Smooth muscle cell (in vitro differentiated cells): ENCODE measurements at regions not wholly inside any gene's neighbourhood (a gene's known extent, or its start where the extent isn't known, plus 50 kb on each side); places are given as distances from the start of the nearest gene placed in this dataset.

Experiments used
- DNase-seq: peaks from one replicate; lab custom pipeline; 2025; ENCODE audit not compliant: unreplicated experiment; lab: John Stamatoyannopoulos, UW
- H2AFZ ChIP-seq: fragments of 200-600 bp; sonication (generic); 2 replicates; pipeline ENCODE4 v1.6.0; 2016; ENCODE audit warnings: antibody characterized with exemption, low read depth, mild to moderate bottlenecking
- H3F3A ChIP-seq: fragments of 200-600 bp; sonication (generic); 2 replicates; pipeline ENCODE4 v1.6.0; 2017; ENCODE audit warnings: antibody characterized with exemption, low read depth
- H3K27ac ChIP-seq: fragments of 200-600 bp; sonication (generic); 2 replicates; pipeline ENCODE4 v1.5.1; 2016; ENCODE audit warnings: low read depth, mild to moderate bottlenecking
- H3K27me3 ChIP-seq: fragments of 200-600 bp; sonication (generic); 2 replicates; pipeline ENCODE4 v1.6.1; 2016; ENCODE audit warnings: low read depth, mild to moderate bottlenecking
- H3K36me3 ChIP-seq: fragments of 200-600 bp; sonication (generic); 2 replicates; pipeline ENCODE4 v1.5.1; 2016; ENCODE audit warnings: low read depth
- H3K4me1 ChIP-seq: fragments of 200-600 bp; sonication (generic); 2 replicates; pipeline ENCODE4 v1.5.1; 2016; ENCODE audit warnings: low read depth
- H3K4me2 ChIP-seq: fragments of 200-600 bp; sonication (generic); 2 replicates; pipeline ENCODE4 v1.6.0; 2016; ENCODE audit warnings: mild to moderate bottlenecking
- H3K4me3 ChIP-seq: fragments of 200-600 bp; sonication (generic); 2 replicates; pipeline ENCODE4 v1.5.1; 2016; ENCODE audit warnings: mild to moderate bottlenecking
- H3K79me2 ChIP-seq: fragments of 200-600 bp; sonication (generic); 2 replicates; pipeline ENCODE4 v1.6.0; 2016; ENCODE audit warnings: low read depth, mild to moderate bottlenecking
- H3K9ac ChIP-seq: fragments of 200-600 bp; sonication (generic); 2 replicates; pipeline ENCODE4 v1.6.0; 2016; ENCODE audit warnings: low read depth
- H3K9me3 ChIP-seq: fragments of 200-600 bp; sonication (generic); replicated peaks from 2 replicates; pipeline ENCODE4 v1.5.1; 2016; ENCODE audit warnings: low read depth
- H4K20me1 ChIP-seq: fragments of 200-600 bp; sonication (generic); 2 replicates; pipeline ENCODE4 v1.6.0; 2016; ENCODE audit warnings: low read depth
- CTCF ChIP-seq: fragments of 200-600 bp; sonication (generic); IDR thresholded peaks from 2 replicates; pipeline ENCODE4 v1.5.1; 2017; ENCODE audit warnings: borderline replicate concordance, mild to moderate bottlenecking, antibody characterized with exemption; ENCODE audit not compliant: insufficient read depth, poor library complexity, severe bottlenecking
- WGBS: methylation state at CpG from one replicate; pipeline ENCODE4 v1.1.7; 2016; ENCODE audit warnings: low lambda C conversion rate; 5-methylcytosine and 5-hydroxymethylcytosine counted together

DNA sequence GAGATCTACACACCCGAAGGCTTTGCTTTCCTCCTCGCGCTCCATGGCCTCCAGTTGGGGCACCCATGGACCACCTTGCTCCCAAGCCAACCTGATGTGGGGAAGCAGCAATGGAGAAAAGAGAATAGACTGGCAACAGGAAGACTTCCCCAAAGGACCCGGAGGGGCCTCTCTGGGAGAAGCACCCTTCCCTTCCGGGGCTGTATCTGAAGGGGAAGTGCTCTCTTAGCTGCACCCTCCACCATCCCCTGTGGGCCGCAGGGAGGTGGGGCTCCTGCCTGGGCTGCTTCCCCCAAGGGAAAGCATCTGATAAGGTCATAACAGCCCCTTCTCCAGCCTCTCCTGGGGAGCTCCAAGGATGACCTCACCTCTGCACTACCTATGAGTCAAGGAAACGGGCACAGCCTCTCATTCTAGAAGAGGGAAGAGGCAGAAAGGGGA is 100.2 kb downstream of the RIPK4 start:
- no peaks in the 10 kb centered on the region for H3K9me3 ChIP-seq
- 93% methylated on average over 7 of the region's 7 CpGs for WGBS
- TF ChIP-seq CTCF: no peak
- H3K27me3 ChIP-seq: no peaks in the 10 kb centered on the region
- H4K20me1 ChIP-seq: no peaks in the 10 kb centered on the region
- no peak for DNase-seq
- no peak overlapping the region for H3K9ac ChIP-seq
- no peaks in the 10 kb centered on the region for H3K79me2 ChIP-seq
- no peak overlapping the region for H3K4me2 ChIP-seq
- H3F3A ChIP-seq: no peaks in the 10 kb centered on the region
- H3K36me3 ChIP-seq: no peaks in the 10 kb centered on the region
- H3K4me3 ChIP-seq: no peak overlapping the region
- H2AFZ ChIP-seq: no peak overlapping the region
- H3K27ac ChIP-seq: no peak overlapping the region
- peaks cover 12% of the 10 kb centered on the region for H3K4me1 ChIP-seq

- Histone ChIP-seq H3K9ac (no peak overlapping the region), H3K4me2 (no peak overlapping the region), H3K27ac (no peak overlapping the region), H3K9me3 (no peaks in the 10 kb centered on the region), H3K27me3 (no peaks in the 10 kb centered on the region), H3F3A (no peaks in the 10 kb centered on the region), H2AFZ (no peak overlapping the region), H3K4me1 (peaks cover 12% of the 10 kb centered on the region), H4K20me1 (no peaks in the 10 kb centered on the region), H3K36me3 (no peaks in the 10 kb centered on the region), H3K4me3 (no peak overlapping the region), H3K79me2 (no peaks in the 10 kb centered on the region)
- 92% methylated on average over 14 of the region's 16 CpGs for WGBS
- no peak for DNase-seq
- no peak for TF ChIP-seq CTCF
Observed at GRCh38 chr21:41665766-41666595, 100.9 kb downstream of the RIPK4 start.

DNA sequence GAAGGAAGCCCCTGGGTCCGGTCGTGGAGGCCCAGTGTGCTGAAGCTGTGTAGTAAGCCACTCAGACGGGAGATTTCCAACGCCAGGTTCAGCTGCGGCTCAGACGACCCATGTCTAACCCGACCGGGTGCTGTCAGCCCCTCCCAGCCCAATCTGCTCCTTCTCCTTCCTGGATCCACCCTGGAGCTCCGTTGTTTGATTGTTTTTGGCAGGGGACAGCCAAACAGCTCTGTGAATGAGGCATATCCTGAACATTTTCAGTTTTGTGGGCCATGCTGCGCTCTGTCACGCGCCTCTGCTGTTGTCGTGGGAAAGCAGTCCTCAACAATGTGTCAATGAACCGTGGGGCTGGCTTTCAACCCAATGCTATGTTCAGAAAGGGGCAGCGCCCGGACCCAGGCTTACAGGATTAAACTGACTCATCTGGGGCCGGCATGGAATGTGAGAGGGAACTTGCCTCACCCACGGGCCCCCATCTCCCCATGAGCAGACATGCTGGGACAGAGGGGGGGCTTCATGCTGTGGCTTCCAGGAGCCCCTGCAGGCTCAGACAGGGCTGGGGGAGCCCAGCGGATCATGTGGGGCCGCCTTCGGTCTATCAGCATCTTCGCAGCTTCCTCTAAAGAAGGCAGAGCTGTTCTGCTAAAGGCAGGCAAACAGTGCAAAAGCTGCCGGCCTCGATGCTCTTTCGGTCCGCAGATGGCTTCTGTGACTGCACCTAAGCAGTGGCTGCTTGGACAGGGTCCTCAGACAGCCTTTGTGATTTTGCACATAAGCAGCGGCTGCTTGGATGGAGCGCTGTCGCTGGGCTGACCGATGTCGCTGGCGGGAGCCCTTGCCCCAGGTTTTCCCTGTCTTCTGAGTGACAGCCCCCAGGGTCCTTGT is 101.7 kb downstream of the RIPK4 start:
- 61% methylated on average over 32 of the region's 32 CpGs for WGBS
- Histone ChIP-seq H3F3A (no peaks in the 10 kb centered on the region), H3K36me3 (no peaks in the 10 kb centered on the region), H3K9me3 (no peaks in the 10 kb centered on the region), H3K4me2 (peak overlapping the region; percentile 78), H3K4me3 (no peak overlapping the region), H4K20me1 (no peaks in the 10 kb centered on the region), H3K4me1 (peaks cover 12% of the 10 kb centered on the region), H3K27me3 (no peaks in the 10 kb centered on the region), H3K9ac (peak overlapping the region; percentile 76), H3K27ac (peak overlapping the region; percentile 69), H3K79me2 (no peaks in the 10 kb centered on the region), H2AFZ (no peak overlapping the region)
- DNase-seq: no peak
- TF ChIP-seq CTCF: no peak
